HG02973 (cell line): ENCODE measurements at regions not wholly inside any gene's neighbourhood (a gene's known extent, or its start where the extent isn't known, plus 50 kb on each side); places are given as distances from the start of the nearest gene placed in this dataset.
"Not testable (repeated sequence)": the region's sequence is repeated elsewhere in the genome, so short reads cannot be mapped to it uniquely, and the experiment has no call there.

ENCODE experiments used
- ATAC-seq: cut with Tn5 transposase; IDR thresholded peaks from one replicate; pipeline ENCODE4 v1.9.1; 2021; ENCODE audit warnings: moderate library complexity; ENCODE audit not compliant: unreplicated experiment

GRCh38 chr5:118107246-118107645 is 881.1 kb downstream of the DTWD2 start:
- ATAC-seq, result not testable (repeated sequence)

DNA sequence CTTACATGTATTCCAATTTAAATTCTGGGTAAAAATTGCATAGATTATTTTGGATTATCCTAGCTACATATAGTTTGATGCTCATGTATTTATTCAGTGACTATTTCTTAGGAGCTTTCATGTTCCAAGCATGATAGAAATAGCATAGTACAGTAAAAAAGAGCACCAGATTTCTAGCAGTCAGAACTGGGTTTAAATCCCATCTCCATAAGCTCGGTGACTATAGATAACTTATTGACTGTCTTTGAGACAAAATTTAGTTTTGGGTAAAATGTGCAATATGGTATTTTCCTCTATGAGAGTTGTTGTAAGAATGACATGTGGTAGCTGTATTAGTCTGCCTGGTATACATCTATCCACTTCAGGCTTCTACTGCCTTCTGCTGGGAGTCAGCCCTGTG is 889.6 kb downstream of the DTWD2 start:
- no peak for ATAC-seq

- ATAC-seq, result no peak
Observed at GRCh38 chr5:118095115-118095514, 893.2 kb downstream of the DTWD2 start.

DNA sequence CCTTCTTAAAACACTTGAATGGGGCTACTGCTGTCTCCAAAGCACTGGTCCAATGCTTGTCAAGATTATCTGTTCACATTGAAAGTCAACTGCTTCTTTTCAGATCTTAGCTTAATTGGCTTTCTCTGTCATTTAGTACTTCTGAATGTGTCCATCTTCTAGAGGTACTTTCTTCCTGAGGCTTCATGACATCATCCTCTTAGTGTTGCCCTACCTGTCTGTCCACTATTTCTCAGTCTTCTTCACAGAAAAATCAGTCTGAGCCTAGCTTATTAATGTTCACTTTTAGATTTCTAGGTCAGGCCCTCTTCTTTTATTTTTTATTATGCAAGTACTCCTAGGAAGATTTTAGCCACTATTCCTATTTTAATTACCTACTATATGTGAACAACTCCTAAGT is 899.9 kb downstream of the DTWD2 start:
- ATAC-seq, result no peak

DNA sequence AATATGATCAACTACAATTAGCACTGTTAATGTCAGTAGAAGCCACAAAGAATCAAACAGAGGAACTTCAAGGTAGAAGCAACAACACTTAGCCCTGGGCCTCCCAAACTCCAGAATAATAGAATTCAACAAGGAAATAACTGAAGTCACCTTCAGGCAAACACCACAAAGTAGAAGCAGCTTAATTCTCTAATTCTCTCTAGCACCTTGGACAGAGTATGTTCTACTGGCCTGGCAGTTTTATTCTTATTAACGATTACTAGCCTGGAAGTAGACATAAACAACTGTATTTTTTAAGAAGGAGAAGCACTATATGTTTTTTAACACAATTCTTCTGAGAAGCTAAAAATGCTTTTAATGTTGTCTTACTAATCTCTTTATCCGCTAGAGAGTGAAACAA is 911.9 kb downstream of the DTWD2 start:
- ATAC-seq, result no peak

DNA sequence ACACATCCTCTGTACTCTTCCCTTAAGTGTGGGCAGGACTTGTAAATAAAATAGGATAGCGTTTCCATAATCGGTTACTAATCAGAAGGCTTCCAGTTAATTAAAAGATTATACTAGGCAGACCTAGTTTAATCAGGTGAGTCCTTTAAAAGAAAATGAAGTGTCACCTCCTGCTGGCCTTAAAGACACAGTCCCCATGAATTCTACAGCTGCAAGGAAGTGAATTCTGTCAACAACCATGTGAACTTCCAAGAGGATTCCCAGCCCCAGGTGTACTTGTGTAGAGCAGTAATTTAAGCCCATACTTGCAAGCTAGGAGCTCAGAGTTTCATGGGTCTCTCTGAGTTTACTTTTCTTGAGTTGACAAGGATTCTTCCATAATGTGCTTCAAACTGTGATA is 918.3 kb downstream of the DTWD2 start:
- ATAC-seq, result no peak

DNA sequence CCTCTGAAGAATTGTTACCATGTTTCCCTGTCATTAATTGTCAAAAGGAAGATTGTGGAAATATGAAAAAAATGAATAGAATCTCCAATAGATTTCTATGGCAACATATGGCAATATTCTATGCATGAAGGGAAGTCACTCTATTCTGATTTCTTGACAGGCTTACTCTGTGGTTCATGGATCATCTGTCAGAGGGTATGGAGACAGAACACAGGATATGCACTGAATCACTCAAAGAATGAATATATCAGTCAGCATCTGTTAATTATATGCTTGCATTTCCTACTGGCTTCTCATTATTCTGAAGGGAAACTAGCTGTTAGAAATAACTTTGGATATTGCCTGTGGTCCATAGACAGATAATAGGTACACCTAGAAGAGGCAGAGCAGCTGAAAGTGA is 918.9 kb downstream of the DTWD2 start:
- no peak for ATAC-seq

- no peak for ATAC-seq
Observed at GRCh38 chr5:118068886-118069285, 919.5 kb downstream of the DTWD2 start.

DNA sequence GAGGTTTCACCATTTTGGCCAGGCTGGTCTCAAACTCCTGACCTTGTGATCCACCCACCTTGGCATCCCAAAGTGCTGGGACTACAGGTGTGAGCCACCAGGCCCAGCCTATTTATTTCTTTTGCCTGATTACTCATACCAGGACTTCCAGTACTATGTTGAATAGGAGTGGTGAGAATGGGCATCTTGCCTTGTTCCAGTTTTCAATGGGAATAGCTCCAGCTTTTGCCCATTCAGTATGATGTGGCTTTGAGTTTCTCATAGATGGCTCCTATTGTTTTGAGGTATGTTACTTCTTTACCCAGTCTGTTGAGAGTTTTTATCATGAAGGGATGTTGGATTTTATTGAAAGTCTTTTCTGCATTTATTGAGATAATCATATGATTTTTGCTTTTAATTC is 924.5 kb downstream of the DTWD2 start:
- not testable (repeated sequence) for ATAC-seq

DNA sequence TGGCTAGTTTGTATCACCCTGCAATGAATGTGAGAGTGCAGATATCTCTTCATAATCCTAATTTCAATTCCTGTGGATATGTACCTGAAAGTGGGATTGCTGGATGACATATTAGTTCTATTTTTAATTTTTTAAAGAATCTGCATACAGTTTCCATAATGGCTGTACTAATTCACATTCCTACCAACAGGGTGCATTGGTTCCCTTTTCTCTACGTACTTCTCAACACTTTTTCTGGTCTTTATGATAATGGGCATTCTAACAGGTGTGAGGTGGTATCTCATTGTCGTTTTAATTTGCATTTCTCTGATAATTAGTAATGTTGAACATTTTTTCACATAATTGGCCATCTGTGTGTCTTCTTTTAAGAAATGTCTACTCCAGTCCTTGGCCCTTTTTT is 927.5 kb downstream of the DTWD2 start:
- ATAC-seq, result no peak

DNA sequence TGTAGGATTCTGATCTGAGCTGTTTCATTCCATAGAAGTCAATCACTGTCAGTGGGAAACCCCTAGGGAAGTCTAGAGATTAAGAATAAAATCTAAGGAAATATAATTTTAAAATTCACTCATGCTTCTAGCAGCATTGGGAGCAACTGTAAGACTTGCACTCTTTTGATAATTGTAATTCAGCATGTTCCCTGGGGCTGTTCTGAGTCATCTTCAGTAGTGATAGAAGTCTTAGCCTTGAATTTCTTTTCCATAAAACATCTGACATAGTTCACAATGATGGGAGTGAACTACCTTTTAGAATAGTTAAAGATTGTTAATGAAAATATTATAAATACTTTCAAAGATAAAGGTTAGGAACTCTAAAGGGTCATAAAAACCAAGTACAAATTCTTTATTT is 935.8 kb downstream of the DTWD2 start:
- ATAC-seq, result no peak

GRCh38 chr5:118044169-118044568 is 944.2 kb downstream of the DTWD2 start:
- ATAC-seq, result no peak

GRCh38 chr5:118043531-118043930 is 944.8 kb downstream of the DTWD2 start:
- no peak for ATAC-seq

- no peak for ATAC-seq
Observed at GRCh38 chr5:118042076-118042475, 946.3 kb downstream of the DTWD2 start.

GRCh38 chr5:118040496-118040895 is 947.9 kb downstream of the DTWD2 start:
- no peak for ATAC-seq

DNA sequence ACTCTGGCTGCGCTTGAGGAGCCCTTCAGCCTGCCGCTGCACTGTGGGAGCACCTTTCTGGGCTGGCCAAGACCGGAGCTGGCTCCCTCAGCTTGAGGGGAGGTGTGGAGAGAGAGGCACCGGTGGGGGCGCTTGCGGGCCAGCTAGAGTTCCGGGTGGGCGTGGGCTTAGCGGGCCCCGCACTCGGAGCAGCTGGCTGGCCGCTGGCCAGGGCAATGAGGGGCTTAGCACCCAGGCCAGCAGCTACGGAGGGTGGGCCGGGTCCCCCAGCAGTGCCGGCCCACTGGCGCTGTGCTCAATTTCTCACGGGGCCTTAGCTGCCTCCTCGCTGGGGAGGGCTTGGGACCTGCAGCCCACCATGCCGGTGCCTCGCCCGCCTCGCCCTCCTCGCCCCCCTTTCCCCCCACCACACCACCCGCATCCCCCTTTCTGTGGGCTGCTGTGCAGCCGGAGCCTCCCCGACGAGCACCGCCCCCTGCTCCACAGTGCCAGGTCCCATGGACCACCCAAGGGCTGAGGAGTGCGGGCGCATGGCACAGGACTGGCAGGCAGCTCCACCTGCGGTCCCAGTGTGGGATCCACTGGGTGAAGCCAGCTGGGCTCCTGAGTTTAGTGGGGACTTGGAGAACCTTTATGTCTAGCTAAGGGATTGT is 954.5 kb downstream of the DTWD2 start:
- no peak for ATAC-seq

- ATAC-seq, result no peak
Observed at GRCh38 chr5:118029807-118030206, 958.5 kb downstream of the DTWD2 start.

- no peak for ATAC-seq
Observed at GRCh38 chr5:118022062-118022461, 966.3 kb downstream of the DTWD2 start.

DNA sequence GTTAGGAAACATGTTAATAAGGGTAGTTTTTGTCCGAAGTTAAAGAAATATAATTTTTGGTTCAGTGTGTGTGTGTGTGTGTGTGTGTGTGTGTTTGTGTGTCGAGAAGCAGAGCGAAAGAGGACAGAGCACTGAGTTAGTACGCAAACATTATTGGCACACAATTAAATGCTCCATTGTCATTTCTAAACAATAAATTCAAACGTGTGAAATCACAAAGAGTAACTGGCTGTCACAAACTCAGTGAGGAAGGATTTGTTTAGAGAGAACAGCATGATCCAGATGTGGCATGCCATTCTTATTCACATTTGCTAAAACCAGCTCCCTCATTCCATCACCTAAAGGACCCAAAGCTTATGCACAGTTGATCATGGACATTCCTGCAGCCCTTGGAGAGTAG is 970.8 kb downstream of the DTWD2 start:
- no peak for ATAC-seq

DNA sequence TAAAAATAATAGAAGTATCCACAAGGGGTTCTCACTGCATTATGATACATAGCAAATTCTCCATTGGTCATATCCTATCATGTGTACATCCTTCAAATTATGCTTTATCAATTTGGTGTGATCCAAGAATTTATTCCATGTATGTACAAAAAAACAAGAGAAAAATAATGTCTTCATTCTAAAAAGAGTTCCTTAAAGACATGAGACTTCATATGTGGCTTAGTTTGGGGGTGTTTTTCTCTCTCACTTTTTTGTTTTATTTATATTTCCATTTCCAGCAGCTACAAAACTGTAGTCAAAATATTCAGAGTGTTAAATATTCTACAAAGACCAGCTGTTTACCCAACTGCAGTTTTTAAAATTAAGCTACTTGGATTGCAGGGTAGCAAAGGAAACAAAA is 972.0 kb downstream of the DTWD2 start:
- no peak for ATAC-seq

DNA sequence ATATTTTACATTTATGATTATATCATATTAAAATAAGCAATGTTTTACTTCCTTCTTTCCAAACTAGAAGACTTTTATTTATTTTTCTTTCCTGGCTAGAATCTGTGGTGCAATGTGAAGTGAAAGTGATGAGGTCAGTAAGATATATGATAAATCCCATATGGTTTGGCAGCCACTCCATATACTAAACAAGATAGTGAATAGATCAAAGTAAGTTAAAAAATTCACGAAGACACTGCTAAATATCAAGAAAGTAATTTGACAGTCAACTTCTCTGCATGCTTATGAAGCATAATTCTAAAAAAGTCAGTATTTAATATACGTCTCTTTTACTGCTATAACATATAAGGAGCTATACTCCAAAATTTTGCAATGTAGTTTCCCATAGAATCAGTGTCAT is 972.8 kb downstream of the DTWD2 start:
- ATAC-seq, result no peak

GRCh38 chr5:118009741-118010297 is 978.5 kb downstream of the DTWD2 start:
- no peak for ATAC-seq

DNA sequence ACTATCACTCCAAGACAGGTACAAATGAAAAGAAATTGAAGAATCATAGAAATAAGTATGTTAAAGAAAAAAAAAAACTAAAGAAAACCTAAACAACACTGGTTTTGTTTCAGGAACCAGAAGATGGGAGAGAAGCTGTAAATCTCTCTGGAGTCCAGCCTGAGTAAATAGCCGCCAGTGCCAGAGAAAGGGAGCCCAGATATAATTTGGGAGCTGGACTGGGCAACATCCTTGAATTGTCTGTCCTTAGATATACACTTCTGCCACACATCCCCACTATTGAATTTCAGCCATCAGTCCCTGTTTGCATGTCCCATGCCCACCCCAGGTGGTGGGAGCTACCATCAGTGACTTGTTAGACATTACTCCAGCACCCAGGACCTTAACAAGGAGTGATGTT is 979.6 kb downstream of the DTWD2 start:
- ATAC-seq, result no peak
